NCI-H2081 treated with DMSO at 0.1 percent for 48 hours (cell line): ENCODE measurements at regions not wholly inside any gene's neighbourhood (a gene's known extent, or its start where the extent isn't known, plus 50 kb on each side); places are given as distances from the start of the nearest gene placed in this dataset.
"Not testable (repeated sequence)": the region's sequence is repeated elsewhere in the genome, so short reads cannot be mapped to it uniquely, and the experiment has no call there.

Experiments
- DNase-seq: peaks from one replicate; lab custom pipeline; 2025; lab: John Stamatoyannopoulos, UW

DNA sequence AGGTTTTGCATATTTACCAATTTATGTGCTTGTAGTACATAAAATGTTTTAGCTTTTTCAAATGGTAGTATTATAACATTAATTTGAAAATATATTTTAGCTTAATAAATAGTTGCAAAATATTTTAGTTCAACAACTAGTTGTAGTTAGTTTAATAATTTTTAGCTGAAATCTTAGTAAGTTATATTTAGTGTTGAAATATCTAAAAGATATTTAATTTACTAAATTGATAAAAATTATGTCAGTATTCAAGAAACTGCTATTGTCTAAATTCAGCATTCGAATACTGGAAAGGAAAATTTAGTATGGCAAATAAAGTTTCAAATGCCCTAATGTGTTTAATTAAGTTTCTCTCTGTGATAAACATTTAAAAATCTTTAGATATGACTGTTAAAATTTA, 754.5 kb upstream of the MIR17HG start:
- no peak for DNase-seq

DNA sequence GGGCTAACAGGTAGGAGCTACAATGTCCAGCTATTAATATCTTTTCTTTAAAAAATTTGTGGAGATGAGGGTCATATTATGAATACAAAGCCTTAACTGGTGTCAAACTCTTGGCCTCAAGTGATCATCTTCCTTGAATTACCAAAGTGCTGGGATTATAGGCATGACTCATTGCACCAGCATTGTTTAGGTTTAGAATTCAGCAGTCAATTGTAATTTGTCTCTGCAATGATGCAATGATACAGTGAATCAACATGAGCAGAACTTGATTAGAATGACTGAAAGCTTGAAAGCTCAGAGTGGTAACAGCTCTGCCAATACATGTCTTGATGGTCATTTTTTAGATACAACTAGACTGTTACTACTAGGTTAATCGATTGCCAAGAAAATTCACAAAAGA, 752.8 kb upstream of the MIR17HG start:
- no peak for DNase-seq

DNA sequence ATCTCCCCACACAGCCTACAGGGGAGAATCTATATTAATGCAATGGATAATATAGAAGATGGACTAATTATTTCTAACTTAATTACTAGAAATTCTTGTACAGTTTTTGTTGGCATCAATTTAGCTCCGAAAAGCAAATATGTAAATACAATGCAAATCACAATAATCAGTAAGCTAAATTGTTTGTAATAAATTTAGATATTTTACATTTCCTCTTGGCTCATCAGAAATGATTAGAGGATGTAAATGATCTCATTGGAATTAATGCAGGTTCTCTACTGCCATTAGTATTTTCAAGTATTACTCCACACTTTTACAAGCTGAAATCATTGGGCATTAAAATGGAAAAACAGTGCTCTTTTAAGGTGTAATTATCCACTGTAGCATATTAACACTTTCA, 741.8 kb upstream of the MIR17HG start:
- DNase-seq: no peak

DNA sequence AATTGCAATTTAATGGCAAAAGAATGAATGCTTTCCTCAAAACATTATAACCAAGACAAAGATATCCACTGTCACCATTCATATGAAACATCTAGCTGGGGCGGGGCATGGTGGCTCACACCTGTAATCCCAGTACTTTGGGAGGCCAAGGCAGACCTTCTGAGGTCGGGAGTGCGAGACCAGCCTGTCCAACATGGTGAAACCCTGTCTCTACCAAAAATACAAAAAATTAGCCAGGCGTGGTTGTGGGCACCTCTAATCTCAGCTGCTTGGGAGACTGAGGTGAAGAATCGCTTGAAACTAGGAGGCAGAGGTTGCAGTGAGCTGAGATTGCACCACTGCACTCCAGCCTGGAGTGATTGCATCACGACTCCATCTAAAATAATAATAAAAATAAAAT, 740.6 kb upstream of the MIR17HG start:
- not testable (repeated sequence) for DNase-seq

DNA sequence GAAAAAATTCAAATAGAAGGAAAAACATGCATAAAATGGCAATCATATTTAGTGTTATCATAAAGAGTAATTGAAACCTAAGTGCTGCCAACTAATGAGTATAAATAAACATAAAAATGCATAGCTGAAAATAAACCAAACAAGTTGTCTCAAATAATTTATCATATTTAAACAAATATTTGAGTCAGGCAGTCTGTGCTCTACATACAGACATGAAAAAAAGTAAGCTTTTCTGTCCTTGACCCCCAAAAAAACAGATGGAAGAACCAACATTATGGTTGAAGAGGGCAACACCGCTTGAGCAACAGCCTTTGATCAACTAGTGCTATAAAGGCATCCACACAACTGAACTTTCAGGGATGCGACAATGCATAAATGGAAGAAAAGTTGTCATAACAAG, 735.1 kb upstream of the MIR17HG start:
- no peak for DNase-seq

DNA sequence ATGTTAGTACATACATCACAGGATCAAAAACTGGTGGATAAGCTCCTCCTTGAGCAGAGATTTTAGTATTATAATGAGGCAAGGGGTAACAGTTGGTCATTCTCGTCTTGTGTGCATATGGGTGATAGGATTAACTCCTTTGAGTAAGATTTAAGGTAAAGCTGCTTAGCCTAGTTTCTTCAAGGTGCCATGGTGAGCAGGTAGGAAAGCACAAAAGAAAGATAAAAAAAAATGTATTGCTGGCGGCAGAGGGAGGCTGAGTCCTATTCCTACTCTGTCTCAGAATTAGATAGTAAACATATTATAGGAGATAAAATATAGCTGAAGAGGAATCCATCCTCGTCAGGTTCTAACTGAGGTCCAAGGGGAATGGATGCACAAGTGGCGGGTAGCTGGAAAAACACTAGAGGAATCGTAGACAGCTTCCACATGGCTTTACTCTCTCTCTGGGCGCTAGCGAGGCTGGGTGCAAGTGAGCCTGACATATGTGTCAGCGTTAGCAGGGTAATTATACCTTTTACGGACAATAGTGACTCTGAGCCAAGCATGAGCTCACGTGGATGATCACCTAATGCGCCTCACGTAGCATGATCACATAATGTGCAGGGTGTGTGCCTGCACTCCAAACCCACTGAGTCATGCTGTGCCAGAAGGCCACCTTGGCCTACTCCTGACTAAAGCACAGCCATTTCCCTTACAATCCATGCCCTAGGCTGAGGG, 734.3 kb upstream of the MIR17HG start:
- DNase-seq: no peak

DNA sequence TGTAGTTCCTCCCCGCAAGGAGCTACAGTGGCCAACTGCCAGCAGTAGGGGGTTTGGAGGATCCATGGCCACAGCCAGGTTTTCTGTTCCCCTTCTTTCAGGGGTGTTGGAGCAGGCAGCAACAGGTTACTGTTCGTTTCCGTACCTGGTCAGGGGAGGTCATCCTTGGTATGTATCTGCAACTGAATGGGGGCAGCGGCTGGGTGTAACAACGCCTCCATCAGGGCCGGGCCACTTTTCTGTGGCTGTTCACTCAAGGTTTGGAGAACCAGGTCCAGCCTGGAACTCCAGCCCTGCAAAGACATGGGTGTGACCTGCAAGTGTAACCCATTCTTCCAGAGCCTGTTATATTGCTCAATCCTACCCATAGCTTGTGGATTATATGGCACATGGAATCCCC, 732.3 kb upstream of the MIR17HG start:
- no peak for DNase-seq

DNA sequence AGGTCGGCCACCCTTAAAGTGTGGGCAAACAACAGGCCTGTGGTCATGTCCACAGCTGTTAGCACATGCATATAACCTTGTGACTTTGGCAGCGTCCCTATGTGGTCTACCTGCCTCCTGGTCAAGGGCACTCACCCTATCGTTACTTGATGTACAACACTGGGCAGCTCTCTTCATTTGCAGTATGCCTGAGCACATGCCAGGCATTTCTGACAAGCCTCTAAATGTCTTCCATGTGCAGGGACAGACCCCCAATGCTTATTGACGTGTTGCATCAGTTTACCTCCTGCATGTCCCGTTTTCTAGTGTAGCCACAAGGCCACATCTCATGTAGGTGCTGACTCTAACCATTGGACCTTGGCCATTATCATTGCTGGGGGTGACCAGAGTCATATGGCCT, 731.7 kb upstream of the MIR17HG start:
- DNase-seq: no peak

DNA sequence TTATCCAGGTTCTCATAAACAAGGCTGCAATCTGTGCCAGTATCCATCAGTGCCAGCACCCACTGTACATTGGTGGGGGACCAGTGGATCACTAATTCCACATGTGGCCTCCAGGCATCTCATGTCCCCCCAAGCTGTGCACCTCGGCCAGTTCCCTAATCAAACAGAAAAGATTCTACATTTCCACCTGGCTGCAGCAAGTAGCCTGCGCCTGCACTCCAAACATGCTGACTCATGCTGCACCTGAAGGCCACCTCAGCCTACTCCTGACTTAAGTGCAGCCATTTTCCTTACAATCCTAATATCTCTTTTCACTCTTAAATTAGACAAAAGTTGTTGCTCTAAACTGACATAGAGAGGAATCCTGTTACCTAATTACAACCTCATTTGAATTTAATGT, 729.4 kb upstream of the MIR17HG start:
- DNase-seq: no peak

DNA sequence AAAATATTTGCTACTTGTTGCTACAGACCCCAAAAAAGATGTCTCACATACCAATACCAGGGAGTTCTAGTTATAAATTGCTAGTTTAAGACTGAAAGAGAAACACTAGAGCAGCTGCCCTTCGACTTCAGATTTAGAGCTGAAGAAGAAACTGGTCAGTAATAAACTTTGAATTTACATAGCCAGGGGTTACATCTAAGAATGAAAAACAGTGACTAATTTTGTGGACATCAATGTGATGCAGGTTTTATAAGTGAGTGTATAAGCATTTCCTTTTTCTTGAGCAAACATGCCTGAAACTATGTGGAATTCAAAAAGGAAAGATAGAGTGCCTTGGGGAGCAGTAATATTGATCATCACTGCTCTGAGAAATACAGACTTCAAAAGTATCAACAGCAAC, 724.9 kb upstream of the MIR17HG start:
- no peak for DNase-seq

DNA sequence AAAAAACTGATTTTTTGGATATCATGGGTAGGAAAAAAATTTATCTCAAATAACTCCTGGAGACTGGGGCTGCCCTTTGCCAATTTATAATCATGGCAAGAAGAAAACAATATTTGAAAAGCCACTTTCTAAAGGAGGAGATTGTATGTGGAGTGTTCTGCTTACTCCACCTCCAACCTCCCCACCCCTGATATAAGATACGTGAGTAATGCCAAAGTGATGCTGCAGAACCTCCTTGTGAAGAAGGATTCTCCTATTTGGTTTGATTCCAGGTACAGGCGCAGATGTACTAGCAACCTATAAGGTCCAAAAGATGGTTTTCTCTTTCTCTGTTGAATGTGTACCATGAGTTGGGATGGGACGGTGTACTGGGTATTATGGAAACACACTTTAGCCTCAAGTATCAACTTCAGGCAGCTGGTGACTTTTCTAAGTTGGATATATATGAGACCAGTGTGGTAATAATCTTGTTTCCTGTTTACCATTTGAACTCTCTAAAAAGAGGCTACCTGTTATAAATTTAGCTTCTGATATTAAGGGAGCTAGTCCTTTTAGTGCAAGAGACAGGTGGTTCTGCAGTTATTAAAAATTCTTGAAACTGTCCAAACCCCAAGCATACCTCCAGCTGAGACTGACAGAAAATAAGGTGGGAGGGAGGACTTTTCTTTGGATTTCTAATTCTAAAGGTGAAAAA, 724.0 kb upstream of the MIR17HG start:
- no peak for DNase-seq

DNA sequence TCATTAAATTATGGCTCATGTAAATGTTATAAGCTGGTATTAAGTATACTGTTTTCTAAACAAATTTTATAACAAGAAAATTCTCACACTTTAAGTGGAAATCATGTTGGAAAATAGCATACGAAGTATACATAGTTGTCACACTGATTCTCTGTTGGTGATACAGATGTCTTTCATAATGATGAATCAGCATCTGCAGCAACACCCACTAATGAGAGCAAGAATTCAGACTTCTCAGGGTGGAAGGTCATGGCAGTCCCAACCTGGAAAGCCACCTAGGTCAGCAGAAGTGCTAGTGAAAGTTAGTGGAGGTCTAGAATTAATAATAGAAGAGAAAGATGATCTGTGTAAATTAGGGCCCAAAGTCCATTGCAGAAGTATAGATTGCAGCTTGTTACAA, 719.7 kb upstream of the MIR17HG start:
- DNase-seq: no peak

DNA sequence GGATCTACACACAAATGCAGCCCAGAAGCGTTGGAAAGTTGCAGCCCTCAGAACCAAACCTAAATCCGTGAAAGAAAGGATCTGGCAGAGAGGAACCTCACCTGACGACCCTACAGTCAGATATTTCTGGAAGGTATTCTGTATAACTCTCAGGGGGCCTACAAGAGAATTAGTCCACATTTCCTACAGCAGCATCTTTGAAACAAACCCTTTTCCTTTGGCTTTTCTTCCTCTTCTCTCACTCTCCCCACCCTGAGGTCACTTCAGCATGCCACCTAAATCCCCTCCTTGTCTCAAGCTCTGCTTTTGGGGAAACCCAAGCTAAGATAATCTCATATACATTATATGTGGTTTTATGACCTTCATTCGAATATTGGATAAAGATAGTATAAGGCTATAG, 719.0 kb upstream of the MIR17HG start:
- DNase-seq: no peak

DNA sequence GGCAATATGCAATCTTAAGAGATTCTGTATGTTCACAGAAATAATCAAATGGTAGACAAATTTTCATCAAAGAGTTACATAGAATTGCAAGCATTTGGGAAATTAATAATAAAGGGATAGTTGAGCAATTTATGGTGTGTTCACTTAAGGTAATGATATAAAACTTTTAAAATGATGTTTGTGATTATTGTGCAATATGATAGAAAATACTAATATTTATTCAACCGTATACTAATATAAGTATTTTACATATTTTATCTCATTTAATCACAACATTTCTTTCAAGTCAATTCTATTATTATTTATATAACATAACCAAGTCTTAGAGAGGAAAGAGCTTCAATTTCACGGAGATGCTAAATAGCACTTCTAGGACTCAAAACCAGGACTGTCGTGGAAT, 716.8 kb upstream of the MIR17HG start:
- DNase-seq: no peak

DNA sequence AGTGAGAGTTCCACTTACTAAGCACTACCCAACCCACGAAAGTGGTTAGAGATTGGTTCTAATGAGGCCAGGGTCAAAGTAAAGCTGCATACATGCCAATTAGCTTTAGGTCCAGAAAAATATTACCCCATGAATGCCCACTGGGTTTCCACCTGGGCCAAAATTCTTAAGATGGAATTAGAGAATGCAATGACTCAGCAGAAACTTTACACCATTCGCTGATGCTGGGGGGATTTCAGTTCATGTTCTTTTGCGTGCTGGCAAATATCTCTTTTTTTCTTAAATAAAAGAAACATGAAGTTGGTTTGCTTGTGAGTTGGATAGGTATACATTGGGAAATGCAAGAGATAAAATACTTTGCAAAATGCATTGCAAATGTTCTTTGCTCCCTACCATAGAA, 715.3 kb upstream of the MIR17HG start:
- DNase-seq: no peak

DNA sequence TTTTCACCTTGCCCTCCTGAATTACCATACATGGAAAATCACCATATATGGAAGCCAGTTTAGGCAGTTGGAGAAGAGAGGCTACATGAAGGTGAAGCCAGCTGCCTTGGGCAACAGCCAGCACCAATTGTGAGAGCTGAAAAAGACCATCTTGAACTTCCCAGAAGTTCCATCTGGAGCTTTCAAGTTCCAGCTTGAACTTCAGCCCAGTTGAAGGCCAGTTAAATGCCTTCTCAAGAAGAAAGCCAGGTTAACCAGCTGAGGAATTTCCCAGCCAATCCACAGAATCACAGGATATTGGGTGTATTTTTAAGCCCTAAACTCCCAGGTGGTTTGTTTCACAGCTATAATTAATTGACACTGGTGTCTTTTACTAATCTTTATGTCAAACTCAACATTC, 713.6 kb upstream of the MIR17HG start:
- no peak for DNase-seq

DNA sequence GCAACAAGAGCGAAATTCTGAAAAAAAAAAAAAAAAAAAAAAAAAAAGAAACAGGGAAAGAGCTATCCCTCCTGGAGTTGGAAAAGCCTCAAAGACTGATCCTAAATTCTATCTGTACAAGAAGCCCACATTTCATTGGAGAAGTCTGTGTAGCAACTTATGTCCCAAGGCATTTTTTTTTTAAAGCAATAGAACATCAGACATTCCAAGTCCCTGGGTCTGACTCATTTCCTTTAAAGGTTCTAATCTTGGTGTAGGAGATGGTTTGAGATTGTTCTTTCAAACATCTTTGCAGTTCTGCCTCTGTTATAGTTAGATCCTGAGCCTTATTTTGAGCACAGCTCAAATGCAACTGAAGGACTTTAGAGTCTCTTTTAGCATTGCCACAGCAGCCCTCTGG, 706.5 kb upstream of the MIR17HG start:
- no peak for DNase-seq

DNA sequence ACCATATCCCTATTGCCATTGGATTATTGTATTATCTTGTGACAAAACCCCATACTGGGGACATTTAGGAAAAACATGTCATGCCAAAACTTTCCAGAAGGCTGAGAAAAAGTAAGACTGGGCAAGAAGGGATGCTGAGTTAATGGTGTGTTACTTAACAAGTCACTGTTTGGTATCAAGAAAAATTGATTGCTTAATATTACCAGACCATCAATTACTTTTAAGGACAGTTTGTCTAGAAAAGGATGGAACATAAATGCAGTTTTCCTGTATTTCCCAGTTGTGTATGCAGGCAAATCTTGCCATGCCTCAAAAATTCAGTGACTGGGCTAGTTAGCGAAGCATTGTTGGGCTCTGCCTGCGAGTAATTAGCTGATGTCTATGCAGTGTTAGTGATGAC, 705.6 kb upstream of the MIR17HG start:
- DNase-seq: no peak

DNA sequence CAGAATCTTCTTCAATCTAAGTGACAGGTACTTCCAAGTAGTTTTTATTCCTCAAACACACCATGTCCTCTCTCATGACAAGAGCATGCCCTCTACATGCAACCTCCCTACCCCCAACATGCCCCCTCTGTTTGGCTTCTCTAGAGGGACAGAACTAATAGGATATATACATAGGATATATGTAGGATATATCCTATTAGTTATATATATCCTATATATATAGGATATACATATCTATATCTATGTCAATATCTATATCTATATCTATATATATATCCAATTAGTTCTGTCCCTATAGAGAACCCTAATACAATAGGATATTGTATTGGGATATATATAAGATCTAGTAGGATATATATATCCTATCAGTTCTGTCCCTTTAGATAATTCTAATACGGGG, 701.9 kb upstream of the MIR17HG start:
- no peak for DNase-seq

DNA sequence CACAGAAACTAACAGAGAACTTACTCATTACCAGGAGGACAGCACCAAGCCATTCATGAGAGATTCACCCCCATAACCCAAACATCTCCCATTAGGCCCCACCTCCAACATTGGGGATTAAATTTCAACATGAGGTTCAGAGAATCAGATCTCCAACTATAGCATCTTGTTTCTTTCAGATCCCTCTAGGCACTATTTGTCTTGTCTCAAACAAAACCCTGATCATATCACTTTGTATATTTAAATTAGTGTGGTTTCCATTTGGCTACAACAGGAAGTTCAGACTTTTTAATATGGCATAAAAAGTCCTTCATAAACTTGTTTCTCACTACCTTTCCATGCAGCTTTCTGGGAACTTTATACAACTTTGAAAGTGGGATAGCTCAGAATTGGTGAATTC, 699.0 kb upstream of the MIR17HG start:
- no peak for DNase-seq

DNA sequence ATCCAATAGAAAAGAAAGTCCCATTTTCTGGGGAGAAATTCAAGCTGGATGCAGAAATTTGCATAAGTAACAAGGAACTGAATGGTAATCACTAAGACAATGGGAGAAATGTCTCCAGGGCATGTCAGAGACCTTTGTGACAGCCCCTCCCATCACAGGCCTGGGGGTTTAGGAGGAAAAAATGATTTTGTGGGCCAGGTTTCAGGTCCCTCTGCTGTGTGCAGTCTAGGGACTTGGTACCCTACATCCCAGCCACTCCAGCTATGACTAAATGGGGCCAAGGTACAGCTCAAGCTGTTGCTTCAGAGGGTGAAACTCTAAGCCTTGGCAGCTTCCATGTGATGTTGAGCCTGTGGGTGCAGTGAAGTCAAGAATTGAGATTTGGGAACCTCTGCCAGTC, 695.5 kb upstream of the MIR17HG start:
- DNase-seq: no peak

DNA sequence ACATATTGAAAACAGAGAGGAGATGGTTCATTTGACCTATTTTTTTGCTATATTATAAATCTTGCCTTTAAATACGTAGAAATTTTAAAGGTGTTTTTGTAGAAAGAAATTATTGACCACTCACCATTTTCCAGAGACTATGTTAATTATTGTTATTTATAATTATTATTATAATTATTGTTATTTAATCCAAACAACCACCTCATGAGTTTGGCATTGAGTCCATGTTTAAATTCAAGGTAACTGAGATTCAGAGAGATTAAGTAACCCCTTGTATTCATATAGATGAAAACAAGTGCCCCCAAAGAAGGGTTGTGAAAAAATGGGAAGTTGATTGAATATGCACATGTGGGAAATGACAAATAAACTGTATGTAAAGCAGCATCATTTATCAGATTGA, 692.5 kb upstream of the MIR17HG start:
- no peak for DNase-seq

DNA sequence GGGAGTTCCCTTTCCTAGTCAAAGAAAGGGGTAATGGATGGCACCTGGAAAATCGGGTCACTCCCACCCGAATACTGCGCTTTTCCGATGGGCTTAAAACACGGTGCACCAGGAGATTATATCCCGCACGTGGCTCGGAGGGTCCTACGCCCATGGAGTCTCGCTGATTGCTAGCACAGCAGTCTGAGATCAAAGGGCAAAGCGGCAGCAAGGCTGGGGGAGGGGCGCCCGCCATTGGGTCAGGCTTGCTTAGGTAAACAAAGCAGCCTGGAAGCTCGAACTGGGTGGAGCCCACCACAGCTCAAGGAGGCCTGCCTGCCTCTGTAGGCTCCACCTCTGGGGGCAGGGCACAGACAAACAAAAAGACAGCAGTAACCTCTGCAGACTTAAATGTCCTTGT, 683.3 kb upstream of the MIR17HG start:
- not testable (repeated sequence) for DNase-seq

DNA sequence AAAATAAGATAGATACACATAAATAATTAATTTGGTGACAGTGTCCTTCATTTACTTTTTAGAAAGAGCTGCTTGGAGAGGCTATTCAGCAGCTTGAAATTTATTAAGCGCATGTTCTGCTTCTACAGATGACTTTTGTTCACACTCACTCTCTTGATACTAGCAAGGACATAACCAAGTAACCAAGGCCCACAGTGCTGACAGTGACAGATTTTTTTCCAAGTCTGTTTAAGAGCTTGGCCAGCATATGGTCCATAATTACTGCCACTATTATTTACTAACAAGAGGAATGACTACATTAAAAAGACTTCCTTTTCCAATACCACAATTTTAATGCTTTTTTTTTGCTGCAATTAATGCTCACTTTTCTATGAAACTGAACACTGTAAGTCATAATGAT, 673.7 kb upstream of the MIR17HG start:
- DNase-seq: no peak
